AG08395 (cell line): ENCODE measurements at regions not wholly inside any gene's neighbourhood (a gene's known extent, or its start where the extent isn't known, plus 50 kb on each side); places are given as distances from the start of the nearest gene placed in this dataset.

Experiments
- DNase-seq: peaks from one replicate; pipeline ENCODE4 v3.0.0; 2012; ENCODE audit warnings: mixed read lengths, low spot score

DNA sequence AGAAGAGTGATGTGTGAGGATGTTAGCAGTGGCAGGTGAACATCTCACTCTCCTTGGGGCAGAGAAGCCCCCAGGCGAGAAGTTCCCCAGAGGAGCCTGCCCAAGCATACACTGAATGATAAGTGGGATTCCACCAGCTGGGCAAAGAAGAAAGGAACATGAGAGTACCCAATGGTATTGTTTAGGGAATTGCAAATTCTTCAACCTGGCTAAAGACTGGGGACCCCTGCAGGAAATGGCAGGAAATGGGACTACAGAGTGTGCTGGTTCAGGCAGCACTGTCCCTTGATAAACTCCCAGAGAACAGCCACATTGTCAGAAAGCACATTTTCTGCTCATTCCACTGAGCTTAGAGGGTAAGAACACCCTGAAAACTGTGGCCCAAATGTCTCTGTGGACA, 121.3 kb downstream of the RPS29 start:
- no peak for DNase-seq

DNA sequence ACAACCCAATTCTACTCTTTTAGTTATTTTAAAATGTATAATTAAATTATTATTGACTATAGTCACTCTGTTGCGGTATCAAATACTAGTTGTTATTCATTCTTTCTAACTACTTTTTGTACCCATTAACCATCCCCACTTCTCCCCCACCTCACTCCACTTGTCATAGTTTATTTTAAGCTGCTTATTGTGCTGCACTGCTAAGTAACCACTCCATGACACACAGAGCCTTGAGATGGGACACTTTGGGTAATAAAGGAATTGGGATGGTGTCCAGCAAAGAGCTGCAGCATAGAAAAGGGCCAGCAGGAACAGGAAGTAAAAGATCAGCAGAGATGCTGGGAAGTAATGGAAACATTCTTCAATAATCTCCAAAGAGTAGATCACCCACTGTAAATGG, 123.0 kb downstream of the RPS29 start:
- no peak for DNase-seq

DNA sequence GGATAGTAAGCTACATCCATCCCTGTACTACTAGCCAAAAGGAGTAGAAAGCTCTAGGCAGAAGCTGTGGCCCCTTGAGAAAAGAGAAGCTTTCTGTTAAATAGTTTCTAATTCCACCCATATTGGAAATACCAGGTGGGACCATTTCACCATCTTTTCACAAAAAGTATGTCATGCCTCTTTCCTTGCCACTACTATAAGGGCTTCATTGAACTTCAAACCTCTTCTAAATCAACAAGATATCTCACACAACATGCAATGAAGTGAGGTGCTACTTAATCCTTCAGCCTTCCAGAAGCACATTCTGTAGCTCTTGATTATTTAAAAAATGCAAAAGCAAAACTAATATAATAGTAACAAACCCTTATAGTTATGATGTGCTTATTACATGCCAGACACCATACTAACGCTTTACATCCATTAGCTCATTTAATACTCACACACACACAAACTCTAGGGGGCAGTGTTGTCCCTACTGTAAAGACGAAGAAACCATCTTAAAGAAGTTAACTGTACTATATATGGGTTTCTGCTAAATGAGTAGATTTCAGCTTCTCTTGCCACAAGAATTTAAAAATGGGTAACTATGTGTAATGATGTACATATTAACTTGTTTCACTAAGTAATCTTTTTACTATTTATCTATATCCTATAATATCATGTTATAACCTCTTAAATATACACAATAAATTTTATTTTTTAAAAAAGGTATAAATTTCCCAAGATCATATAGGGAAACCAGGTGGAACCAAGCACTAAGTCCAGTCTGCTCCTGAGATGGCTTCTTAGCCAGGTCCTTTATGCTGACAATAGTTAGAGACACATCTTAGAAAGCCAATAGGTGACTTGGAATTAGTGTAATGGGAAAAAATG, 124.4 kb downstream of the RPS29 start:
- peak; percentile 41 for DNase-seq

DNA sequence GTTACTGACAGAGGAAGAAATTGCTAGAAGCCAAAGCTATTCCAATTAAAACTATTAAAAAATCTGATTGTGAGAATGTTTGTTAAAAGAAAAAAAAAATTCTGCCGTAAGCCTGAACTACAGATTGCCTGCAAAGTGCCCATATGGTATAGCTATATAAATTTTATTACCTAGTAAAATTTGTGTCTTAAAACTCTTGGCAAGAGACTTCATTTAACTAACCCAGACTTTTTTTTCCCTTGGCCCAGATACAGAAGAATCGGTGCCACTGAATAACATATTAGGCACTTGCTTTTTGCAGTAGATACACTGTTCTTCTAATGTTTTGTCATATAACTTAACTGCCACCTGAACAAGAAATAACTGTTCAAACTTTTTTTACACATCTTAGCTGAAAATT, 125.5 kb downstream of the RPS29 start:
- no peak for DNase-seq

DNA sequence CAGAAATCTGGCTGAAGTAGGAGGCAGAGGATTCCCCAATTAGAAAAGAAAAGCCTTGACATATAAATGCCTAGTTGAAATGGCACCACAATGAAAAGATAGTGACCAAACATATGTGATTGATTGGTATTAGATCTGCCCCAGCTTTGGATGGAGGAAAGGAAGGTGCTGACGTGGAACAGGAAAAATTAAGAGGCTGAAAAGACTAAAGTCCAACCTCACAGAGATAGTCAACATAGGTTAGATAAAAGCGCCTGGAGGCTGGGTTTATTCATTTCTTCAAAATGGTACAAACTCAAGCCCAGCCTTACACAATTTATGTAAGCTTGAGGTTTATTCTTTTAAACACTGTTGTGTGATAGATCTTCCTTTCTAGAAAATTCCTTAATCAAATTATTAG, 129.6 kb downstream of the RPS29 start:
- no peak for DNase-seq

DNA sequence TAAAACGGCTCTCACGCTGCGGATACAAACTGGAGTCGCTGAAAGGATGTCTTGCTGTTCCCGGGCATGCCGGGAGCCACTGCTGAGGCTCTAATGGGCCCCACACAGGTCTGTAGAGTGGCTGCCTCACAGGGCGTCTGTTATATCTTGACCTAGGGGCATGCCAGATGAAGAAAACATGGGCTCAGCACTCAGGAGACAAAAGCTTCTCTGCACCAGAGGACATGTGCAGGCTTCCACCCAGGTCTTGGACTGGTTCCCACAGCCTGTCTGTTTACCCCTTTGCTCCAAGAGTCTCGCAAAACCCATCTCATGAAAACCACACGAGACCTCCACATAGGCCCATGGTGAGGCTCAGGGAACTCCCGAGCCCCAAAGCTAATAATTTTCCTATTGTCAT, 134.2 kb downstream of the RPS29 start:
- no peak for DNase-seq

DNA sequence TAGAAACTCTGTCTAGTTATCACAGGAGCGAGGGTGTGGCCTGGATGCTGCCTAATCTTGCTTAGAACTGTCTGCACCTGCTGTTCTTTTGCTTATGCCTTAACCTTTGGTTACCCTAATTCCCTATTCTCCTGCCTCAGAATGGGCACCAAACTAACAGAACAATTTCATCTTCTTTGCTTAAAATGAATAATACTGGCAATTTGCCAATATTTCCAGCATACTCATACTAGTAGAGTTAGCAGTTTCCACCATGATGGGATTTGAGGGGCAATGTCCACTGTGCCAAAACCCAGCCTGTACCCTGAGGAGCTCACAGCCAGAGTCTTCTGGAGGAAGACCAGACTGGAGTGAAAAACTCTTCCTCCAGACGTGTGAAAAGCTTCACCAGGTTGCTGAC, 136.4 kb downstream of the RPS29 start:
- DNase-seq = no peak

DNA sequence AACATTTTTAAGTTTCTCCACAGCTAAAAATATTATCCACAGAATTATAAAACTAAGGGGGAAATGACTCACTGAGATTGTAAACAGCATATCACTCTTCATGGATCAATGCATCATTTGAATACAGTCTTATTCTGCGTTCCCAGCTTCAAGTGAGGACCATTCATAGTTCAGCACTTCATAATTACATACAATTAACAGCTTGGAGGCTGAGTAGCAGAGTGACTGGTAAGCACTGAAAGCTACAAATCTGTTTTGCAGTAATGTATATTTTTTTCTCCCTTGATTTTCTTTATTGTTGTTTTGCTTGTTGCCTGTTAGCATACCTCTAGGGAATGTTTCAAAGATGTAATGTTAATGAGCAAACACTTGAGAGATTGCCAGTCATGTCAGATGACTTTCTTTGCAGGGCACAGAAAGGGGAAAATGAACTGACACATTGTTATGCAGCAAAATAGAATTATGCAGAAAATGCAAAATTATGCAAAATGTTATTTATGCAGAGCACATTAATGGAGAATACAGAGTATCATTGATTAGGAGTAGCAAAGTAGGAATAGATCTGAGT, 138.6 kb downstream of the RPS29 start:
- no peak for DNase-seq

DNA sequence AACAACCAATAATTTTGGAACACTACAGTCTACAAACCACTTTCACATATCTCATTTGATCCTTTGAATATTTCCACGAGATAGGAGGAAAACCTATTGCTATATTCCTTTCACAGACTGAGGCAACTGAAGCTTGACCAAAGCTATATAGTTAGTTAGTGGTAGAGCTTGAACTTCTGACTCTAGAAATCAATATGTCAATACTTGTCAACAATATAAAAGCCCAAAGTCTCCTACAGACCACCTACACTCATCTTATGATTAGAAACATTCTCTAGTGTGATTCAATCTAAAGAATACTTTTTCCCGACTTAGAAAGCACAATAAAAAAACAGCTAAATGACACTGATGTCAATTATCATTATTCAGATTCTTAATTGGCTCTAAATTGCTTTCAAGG, 139.4 kb downstream of the RPS29 start:
- DNase-seq = no peak

DNA sequence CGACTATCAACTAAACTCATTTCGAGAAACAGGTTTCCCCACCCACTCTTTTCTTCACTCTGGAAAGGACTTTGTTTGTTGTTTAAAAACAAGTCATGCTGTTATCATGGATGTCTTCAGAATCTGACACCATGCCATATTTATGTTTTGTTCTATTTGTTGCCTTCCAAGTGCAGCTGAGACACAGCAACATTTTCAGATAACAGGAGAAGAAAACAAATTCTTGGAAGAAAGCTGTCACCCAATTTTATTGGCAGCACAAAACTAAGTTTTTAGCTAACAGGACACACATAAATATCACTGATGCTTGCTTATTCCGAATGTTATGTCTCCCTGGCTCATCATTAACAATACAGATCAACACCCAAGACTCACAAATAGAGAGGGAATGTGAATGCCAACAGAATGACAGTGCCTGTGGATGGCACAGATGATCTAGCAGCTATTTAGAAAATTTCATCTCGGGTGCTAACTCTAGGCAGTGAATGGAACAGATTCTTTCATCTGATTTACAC, 147.9 kb downstream of the RPS29 start:
- DNase-seq = no peak

DNA sequence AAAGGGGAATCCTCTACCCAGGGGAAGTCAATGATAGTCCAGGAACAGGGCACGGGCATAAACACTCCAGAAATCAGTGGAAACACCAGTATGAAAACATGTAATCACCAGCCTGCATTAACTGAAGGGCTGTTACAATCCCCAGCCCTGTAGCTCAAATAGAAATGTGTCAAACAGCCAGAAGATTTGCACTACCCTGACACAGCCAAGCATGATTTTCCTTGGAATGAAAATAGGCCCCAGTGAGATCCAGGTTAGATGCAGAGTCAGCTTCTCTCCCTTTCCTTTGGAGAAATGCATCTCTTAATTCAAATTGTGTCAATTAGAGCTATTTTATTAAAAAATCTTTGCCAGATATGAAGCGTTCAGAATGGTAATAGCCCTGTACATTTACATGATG, 158.1 kb downstream of the RPS29 start:
- DNase-seq = no peak

DNA sequence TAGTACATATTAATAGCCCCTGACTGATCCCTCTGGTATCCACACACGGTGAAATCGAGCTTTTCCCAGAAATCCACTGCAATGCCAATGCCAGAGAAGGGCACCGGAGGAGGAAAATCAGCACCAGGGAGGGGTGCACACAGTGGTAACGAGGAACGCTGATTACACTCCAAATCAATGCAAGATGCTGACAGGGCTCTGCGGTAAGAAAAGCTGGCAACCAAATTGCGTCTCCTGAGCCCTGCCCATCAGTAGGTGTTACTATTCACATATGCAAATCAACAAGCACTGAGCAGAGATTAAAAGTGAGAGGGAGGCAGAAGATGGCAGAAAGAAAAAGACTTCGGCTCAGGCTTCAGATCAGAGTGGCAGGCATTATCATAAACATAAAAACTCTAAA, 159.1 kb downstream of the RPS29 start:
- DNase-seq = no peak

DNA sequence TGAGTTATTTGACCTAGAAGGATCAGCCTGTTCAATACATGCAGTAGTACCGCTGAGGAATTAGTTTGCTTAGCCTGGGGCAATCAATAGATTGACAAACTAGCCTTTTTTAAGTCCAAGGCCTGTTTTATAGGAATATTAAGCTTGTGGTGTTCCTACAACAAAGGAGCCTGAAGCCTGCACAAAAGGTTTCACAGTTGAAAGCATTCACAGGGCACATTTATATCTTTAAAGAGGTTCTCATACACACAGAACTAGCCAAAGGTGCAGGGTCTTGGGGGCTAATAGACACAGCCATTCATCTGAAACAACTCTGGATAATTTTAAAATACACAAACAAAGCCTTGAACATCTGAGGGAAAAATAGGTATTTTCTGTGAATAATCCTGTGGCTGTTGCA, 160.3 kb downstream of the RPS29 start:
- DNase-seq = no peak

DNA sequence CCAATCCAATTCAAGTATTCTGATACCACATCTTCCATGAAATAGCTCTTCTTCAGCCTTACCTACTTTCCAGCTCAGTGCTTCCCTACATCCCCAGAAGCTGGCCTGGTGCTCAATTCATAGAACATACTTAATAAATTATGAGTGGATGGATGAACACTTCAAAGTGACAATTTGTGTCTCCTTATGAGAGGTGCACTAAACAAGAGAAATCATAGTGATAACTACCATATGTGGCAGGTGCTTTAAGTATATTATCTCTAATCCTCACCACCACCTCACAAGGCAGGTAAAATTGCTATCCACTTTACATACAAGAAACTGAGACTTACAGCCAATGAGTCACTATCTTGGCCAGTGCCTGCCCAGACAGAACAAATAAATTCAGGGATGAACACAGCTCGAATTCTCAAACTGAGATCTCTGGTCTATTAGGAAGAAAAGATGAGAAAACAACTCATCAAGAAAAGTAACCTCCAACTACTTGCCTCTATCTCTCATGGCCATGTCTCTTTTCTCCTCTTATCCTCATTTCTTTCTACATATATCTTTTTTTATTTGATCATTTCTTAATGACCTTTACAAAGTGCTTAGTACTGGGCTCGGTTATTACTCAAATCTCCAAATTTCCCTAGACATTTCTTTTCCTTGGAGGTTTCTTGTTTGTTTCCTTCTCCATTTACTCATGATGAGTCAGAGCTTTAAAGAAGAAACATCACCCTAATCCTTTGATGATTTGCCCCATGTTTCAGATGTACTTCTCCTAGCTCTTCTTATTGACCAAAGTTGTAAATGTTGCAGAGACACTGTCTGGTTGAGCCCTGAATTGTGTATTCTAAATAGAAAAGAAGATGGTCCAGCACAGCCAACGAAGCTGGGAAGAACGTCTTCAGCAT, 161.5 kb downstream of the RPS29 start:
- no peak for DNase-seq

DNA sequence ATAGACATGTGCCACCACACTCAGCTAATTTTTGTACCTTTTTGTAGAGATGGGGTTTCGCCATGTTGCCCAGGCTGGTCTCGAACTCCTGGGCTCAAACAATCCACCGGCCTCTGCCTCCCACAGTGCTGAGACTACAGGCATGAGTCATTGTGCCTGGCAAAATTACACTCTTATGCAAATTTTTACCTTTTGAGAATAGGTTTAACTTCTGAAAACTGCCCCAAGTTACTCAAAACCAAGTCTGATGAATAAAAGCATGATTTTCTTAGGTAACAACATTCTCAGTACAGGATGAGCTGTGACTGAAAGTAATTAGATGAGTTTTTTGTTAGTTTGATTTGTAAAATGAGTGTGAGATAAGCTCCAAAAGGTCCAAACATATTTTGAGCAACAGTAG, 166.0 kb downstream of the RPS29 start:
- DNase-seq = no peak

DNA sequence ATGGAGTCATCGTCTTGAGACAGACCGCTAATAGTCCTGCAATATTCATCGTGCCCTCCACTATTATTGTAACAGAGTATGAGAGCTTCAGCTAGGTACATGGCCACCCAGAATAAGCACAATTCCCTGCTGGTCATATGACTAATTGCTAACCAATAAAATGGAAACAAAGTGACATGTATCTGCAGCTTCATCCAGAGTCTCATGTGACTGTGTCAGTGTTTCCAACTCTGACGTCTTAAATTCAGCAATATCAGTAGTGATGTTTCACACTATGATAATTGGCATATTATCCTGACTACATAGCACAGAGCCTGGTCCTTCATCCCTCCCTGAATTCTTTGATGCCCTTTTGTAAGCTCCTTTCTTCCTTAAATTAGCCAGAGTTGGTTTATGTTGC, 167.4 kb downstream of the RPS29 start:
- DNase-seq = no peak

DNA sequence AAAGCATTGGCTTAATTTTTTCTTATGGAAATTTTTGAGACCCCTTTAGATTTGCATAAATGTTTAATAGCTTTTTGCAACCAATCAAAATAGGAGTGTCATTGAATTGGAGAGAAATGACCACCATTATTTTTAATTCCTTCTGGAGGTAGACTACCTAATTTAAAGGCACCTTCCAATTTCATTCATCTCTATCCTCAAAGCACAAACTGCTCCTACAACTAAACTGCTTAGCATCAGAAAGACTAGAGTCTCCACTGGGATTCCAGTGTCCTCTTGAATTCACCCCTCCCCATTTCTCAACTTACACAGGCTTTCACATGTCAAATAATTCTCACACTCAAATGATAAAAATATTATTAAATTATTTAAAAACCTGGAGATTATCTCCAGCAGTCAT, 168.4 kb downstream of the RPS29 start:
- no peak for DNase-seq

DNA sequence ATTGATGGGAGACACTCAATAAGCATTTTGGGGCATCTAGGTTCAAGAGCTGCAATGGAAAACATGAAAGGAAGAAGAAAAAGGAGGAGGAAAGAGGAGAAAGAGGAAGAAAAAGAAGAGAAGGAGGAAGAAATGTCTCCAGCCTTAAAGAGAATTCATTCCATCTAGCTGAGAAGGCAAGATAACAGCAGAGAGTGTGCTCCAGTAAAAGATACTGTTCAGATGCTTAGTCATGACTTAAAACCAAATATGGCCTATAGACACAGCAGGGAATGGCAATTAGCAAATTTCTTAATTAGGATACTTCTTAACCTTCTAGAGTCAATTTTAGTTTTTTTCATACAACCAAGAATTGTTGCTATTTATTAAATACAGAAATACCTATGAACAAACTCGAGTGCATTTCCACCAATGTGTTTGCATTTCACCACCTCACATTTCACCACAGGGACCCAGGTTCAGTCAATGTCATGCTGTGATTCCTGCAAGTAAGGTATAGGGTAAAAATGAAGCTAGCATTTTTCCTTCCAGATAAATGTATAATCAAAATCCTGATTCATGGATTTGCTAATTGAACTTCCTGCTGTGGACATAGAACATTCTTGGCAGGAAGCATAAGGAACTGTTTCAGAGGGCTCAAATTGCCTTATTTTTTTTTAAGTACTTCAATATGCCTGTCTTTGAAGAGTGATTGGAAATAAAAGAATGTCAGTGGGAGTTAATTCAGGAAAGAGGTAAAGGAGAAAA, 177.8 kb downstream of the RPS29 start:
- no peak for DNase-seq

DNA sequence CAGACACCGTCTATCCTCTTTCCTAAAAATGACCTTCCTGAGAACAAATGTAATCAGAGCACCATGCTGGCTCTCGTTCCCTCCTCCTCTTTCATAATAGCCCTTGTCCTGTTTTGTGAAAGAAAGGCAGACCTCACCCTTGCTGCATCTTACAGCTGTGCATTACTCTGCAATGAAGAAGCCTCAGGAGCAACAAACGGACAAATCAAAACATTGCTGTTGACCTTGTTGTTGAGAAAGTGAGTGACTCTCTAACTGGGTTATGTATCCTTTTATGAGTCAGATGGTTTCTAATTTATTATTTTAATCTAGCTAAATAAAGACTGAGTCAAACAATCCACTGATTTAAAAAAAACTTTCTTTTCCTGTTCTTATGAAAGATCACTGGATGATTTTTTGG, 180.9 kb downstream of the RPS29 start:
- DNase-seq = no peak

DNA sequence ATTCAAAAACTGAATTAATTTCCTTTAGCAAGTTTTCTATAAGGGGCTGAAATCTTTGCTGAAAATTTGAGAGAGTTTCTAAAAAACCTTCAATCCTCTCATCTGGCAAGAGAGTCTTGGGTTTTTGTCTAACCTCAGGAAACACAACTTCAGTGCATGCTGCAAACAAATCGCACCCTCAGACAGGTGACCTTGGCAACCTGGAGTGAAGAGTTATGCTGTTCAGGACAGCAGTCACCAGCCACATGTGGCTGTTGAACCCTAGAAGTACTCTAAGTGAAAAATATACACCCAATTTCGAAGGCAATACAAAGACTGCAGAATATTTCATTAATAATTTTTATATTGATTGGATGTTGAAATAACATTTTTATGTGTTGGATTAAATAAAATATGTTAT, 184.8 kb downstream of the RPS29 start:
- DNase-seq = no peak

DNA sequence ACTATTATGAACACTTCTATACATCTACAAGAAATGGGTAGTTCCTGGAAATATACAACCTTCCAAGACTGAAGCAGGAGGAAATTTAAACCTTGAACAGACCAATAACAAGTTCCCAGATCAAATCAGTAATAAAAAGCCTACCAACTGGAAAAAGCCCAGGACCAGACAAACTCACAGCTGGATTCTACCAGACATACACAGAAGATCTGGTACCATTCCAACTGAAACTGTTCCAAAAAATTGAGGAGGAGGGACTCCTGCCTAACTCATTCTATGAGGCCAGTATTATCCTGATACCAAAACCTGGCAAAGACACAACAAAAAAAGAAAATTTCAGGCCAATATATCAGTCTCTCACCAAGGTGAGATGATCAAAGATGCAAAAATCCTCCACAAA, 189.4 kb downstream of the RPS29 start:
- DNase-seq = no peak

DNA sequence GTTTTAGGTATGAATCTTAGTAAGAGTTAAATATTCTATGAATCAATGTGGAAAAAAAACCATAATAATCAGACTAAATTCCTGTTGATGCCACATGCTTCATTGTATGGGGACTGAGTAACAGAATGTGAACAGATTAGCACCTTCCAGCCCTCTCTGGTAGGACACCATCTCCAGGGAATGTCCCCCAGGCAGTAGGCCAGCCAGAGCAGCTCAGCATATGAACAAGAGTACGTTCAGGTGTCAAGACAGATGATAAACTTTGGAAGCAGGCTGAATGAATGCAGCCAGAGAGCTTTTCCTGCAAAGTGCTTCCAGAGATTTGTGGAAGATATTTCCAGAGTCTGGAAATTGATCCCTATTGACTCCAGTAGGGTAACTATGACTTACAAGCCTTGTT, 204.4 kb downstream of the RPS29 start:
- no peak for DNase-seq
